ENCODE measurements at regions not wholly inside any gene's neighbourhood (a gene's known extent, or its start where the extent isn't known, plus 50 kb on each side); places are given as distances from the start of the nearest gene placed in this dataset.

GRCh38 chr6:120994573-120994967 lies 339.7 kb downstream of the TBC1D32 start:
- Mint-ChIP-seq H3K27ac (ENCODE audit: unreplicated experiment) (no peak overlapping the region), H3K36me3 (ENCODE audit: low read depth, unreplicated experiment) (no peaks in the 10 kb centered on the region), H3K4me3 (ENCODE audit: unreplicated experiment) (no peak overlapping the region), H3K27me3 (ENCODE audit: unreplicated experiment) (no peaks in the 10 kb centered on the region), H3K4me1 (ENCODE audit: unreplicated experiment) (no peaks in the 10 kb centered on the region), H3K9me3 (ENCODE audit: unreplicated experiment) (no peaks in the 10 kb centered on the region)
- TF ChIP-seq CTCF (IDR thresholded peaks at IDR 0.05; ENCODE audit: unreplicated experiment), result no peak
- no peak for DNase-seq (ENCODE audit: low spot score)

- Mint-ChIP-seq H3K4me3 (ENCODE audit: unreplicated experiment) (no peak overlapping the region), H3K4me1 (ENCODE audit: unreplicated experiment) (no peaks in the 10 kb centered on the region), H3K27me3 (ENCODE audit: unreplicated experiment) (no peaks in the 10 kb centered on the region), H3K36me3 (ENCODE audit: low read depth, unreplicated experiment) (no peaks in the 10 kb centered on the region), H3K27ac (ENCODE audit: unreplicated experiment) (no peak overlapping the region), H3K9me3 (ENCODE audit: unreplicated experiment) (no peaks in the 10 kb centered on the region)
- no peak for DNase-seq (ENCODE audit: low spot score)
- no peak for TF ChIP-seq CTCF (IDR thresholded peaks at IDR 0.05; ENCODE audit: unreplicated experiment)
Observed at GRCh38 chr6:120993929-120994572, 340.2 kb downstream of the TBC1D32 start.

- Mint-ChIP-seq H3K4me1 (ENCODE audit: unreplicated experiment) (no peaks in the 10 kb centered on the region), H3K27ac (ENCODE audit: unreplicated experiment) (no peak overlapping the region), H3K36me3 (ENCODE audit: low read depth, unreplicated experiment) (no peaks in the 10 kb centered on the region), H3K27me3 (ENCODE audit: unreplicated experiment) (peaks cover 1% of the 10 kb centered on the region), H3K4me3 (ENCODE audit: unreplicated experiment) (no peak overlapping the region), H3K9me3 (ENCODE audit: unreplicated experiment) (no peaks in the 10 kb centered on the region)
- no peak for TF ChIP-seq CTCF (IDR thresholded peaks at IDR 0.05; ENCODE audit: unreplicated experiment)
- no peak for DNase-seq (ENCODE audit: low spot score)
Observed at GRCh38 chr6:120992257-120992656, 342.0 kb downstream of the TBC1D32 start.

GRCh38 chr6:120990866-120991265 lies 343.4 kb downstream of the TBC1D32 start:
- no peak for TF ChIP-seq CTCF (IDR thresholded peaks at IDR 0.05; ENCODE audit: unreplicated experiment)
- Mint-ChIP-seq H3K9me3 (ENCODE audit: unreplicated experiment) (no peaks in the 10 kb centered on the region), H3K27ac (ENCODE audit: unreplicated experiment) (no peak overlapping the region), H3K36me3 (ENCODE audit: low read depth, unreplicated experiment) (no peaks in the 10 kb centered on the region), H3K4me1 (ENCODE audit: unreplicated experiment) (no peaks in the 10 kb centered on the region), H3K27me3 (ENCODE audit: unreplicated experiment) (peaks cover 1% of the 10 kb centered on the region), H3K4me3 (ENCODE audit: unreplicated experiment) (no peak overlapping the region)
- no peak for DNase-seq (ENCODE audit: low spot score)

GRCh38 chr6:120981835-120982234 lies 352.4 kb downstream of the TBC1D32 start:
- no peak for DNase-seq (ENCODE audit: low spot score)
- no peaks in the 10 kb centered on the region for H3K9me3 Mint-ChIP-seq (ENCODE audit: unreplicated experiment)
- no peak for TF ChIP-seq CTCF (IDR thresholded peaks at IDR 0.05; ENCODE audit: unreplicated experiment)
- H3K36me3 Mint-ChIP-seq (ENCODE audit: low read depth, unreplicated experiment), result no peaks in the 10 kb centered on the region
- H3K27ac Mint-ChIP-seq (ENCODE audit: unreplicated experiment), result no peak overlapping the region
- peaks cover 3% of the 10 kb centered on the region for H3K27me3 Mint-ChIP-seq (ENCODE audit: unreplicated experiment)
- H3K4me3 Mint-ChIP-seq (ENCODE audit: unreplicated experiment), result no peak overlapping the region
- H3K4me1 Mint-ChIP-seq (ENCODE audit: unreplicated experiment), result peaks cover 3% of the 10 kb centered on the region

All from endothelial cell (in vitro differentiated cells).